ENCODE measurements at regions not wholly inside any gene's neighbourhood (a gene's known extent, or its start where the extent isn't known, plus 50 kb on each side); places are given as distances from the start of the nearest gene placed in this dataset.
A peak's percentile ranks its signal among the peaks of the same experiment; 100 is the strongest.

DNA sequence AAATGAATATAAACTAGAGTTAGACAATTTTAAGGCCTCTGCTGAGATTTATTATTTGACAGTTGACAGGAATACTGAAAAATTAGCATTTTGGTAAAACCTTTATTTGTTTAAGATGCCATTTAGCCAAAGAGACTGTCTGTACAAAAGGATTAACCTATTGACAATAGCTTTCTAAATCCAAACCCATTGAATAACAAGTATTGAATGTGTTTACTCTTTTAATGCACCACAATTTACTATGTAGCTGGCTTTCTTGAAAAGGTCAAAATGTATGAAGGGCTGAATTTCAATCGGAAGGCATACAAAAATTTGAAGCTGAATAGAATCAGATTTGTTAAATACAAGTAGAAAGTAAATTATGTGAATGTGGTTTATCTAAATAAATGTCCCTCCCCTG lies 374.5 kb downstream of the TEX13C start:
- H3K27me3 Mint-ChIP-seq (ENCODE audit: low read depth), result no peaks in the 10 kb centered on the region
- H3K27ac Mint-ChIP-seq (ENCODE audit: unreplicated experiment), result no peak overlapping the region
- no peak overlapping the region for H3K4me3 Mint-ChIP-seq
- TF ChIP-seq, protein P1, sequence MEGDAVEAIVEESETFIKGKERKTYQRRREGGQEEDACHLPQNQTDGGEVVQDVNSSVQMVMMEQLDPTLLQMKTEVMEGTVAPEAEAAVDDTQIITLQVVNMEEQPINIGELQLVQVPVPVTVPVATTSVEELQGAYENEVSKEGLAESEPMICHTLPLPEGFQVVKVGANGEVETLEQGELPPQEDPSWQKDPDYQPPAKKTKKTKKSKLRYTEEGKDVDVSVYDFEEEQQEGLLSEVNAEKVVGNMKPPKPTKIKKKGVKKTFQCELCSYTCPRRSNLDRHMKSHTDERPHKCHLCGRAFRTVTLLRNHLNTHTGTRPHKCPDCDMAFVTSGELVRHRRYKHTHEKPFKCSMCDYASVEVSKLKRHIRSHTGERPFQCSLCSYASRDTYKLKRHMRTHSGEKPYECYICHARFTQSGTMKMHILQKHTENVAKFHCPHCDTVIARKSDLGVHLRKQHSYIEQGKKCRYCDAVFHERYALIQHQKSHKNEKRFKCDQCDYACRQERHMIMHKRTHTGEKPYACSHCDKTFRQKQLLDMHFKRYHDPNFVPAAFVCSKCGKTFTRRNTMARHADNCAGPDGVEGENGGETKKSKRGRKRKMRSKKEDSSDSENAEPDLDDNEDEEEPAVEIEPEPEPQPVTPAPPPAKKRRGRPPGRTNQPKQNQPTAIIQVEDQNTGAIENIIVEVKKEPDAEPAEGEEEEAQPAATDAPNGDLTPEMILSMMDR (conservative IDR thresholded peaks at IDR 0.05), result no peak
- no peak for DNase-seq (ENCODE audit: low read depth, low spot score)
- peaks cover 6% of the 10 kb centered on the region for H3K9me3 Mint-ChIP-seq
- H3K4me1 Mint-ChIP-seq, result no peaks in the 10 kb centered on the region
- H3K36me3 Mint-ChIP-seq (ENCODE audit: low read depth), result no peaks in the 10 kb centered on the region

DNA sequence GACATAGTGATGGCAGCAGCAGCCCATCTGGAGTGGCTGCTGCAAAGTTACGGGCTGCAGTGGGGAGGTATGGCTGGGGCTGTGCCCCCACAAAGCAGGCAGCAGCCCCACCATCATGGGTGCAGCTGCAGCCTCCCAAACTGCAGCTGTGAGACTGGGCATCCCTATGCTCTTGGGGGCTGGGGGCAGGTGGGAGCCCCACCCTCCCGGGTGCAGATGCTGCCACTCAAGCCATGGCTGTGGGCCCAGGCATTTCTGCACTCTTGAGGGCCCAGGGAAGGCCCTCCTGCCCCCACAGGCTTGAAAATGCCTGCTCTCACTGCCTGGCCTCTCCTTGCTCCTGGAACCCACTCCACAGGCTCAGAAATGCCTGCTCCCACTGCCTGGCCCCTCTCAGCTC lies 389.4 kb downstream of the TEX13C start:
- H3K27me3 Mint-ChIP-seq (ENCODE audit: low read depth), result no peaks in the 10 kb centered on the region
- peaks cover under 1% of the 10 kb centered on the region for H3K9me3 Mint-ChIP-seq
- H3K4me1 Mint-ChIP-seq, result peaks cover 6% of the 10 kb centered on the region
- no peak overlapping the region for H3K4me3 Mint-ChIP-seq
- H3K36me3 Mint-ChIP-seq (ENCODE audit: low read depth), result no peaks in the 10 kb centered on the region
- no peak for DNase-seq (ENCODE audit: low read depth, low spot score)
- no peak overlapping the region for H3K27ac Mint-ChIP-seq (ENCODE audit: unreplicated experiment)
- TF ChIP-seq, protein P1 (conservative IDR thresholded peaks at IDR 0.05), result no peak

DNA sequence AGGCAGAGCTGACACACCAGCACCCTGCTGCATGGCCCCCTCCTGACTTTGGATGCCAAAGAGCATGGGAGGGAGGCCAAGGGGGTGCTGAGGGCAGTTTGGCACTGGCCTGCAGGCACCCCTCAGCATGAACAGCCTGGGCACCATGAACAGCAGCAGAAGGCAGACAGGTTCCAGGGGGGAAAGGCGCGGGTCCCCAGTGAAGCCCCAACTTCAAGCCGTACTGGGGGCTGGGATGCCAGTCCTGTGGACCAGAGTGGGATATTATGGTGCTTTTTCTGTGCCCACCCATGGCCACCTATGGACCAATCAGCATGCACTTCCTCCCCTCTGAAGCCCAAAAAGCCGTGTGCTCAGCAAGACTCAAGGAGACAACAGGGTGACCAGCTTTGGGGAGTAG lies 389.9 kb downstream of the TEX13C start:
- no peak for DNase-seq (ENCODE audit: low read depth, low spot score)
- peaks cover 6% of the 10 kb centered on the region for H3K4me1 Mint-ChIP-seq
- H3K4me3 Mint-ChIP-seq, result no peak overlapping the region
- H3K36me3 Mint-ChIP-seq (ENCODE audit: low read depth), result no peaks in the 10 kb centered on the region
- H3K9me3 Mint-ChIP-seq, result no peaks in the 10 kb centered on the region
- TF ChIP-seq, protein P1 (conservative IDR thresholded peaks at IDR 0.05), result no peak
- H3K27me3 Mint-ChIP-seq (ENCODE audit: low read depth), result no peaks in the 10 kb centered on the region
- H3K27ac Mint-ChIP-seq (ENCODE audit: unreplicated experiment), result no peak overlapping the region

DNA sequence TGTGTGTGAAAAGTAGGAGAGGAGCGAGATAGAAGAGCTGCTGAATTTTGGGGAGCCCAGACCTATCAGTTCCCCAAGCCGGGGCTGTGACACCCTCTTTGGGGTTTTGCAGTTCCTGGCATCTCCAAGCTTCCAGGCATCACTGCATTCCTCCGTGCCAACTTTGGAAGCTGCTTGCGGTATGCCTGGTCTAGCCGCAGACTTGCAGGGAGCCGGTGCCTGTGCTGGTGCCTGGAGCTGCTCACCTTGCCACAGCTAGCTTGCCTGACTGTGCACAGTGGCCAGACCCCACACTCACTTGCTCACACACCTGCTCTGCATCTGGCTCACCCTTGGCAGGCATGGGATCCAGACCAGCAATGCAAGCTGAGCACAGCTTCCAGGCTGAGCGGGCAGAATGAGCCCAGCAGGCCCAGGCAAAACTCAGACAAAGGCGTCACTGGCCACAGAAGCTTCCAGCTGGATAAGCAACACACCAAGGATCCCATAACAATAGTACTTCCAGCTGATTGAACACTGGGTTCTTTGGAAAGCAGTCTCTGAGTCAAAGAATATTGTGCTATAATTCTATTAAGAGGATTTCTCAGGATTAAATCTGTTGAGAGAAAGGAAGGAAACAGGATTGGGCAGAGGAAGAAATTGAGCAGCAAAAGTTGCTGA lies 390.9 kb downstream of the TEX13C start:
- H3K9me3 Mint-ChIP-seq, result no peaks in the 10 kb centered on the region
- H3K27me3 Mint-ChIP-seq (ENCODE audit: low read depth), result no peaks in the 10 kb centered on the region
- DNase-seq (ENCODE audit: low read depth, low spot score), result no peak
- peaks cover 6% of the 10 kb centered on the region for H3K4me1 Mint-ChIP-seq
- H3K27ac Mint-ChIP-seq (ENCODE audit: unreplicated experiment), result peak overlapping the region; percentile 35
- no peaks in the 10 kb centered on the region for H3K36me3 Mint-ChIP-seq (ENCODE audit: low read depth)
- TF ChIP-seq, protein P1 (conservative IDR thresholded peaks at IDR 0.05), result no peak
- H3K4me3 Mint-ChIP-seq, result no peak overlapping the region

DNA sequence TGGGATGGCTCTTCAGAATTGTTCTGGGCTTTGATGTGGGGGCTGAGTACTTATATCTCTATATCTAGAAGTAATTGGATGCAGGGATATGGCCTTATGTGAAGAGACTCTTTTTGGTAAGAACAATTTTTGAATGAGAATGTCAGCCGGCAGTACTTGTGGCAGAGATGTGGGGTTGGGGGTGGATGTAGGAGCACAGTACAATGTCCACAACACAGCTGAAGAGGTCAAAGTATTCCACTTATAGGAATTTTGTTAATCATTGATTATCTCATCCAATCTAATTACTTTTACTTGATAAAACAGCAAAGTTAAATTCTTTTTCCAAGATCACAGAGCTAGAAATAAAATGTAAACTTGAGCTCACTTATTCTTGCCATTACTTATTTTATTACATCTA lies 391.4 kb downstream of the TEX13C start:
- TF ChIP-seq, protein P1 (conservative IDR thresholded peaks at IDR 0.05), result no peak
- Mint-ChIP-seq H3K4me3 (no peak overlapping the region), H3K27ac (ENCODE audit: unreplicated experiment) (no peak overlapping the region), H3K36me3 (ENCODE audit: low read depth) (no peaks in the 10 kb centered on the region), H3K27me3 (ENCODE audit: low read depth) (no peaks in the 10 kb centered on the region), H3K9me3 (peaks cover 4% of the 10 kb centered on the region), H3K4me1 (peaks cover 6% of the 10 kb centered on the region)
- no peak for DNase-seq (ENCODE audit: low read depth, low spot score)
